Gastroesophageal sphincter (tissue), 4 donors: ENCODE measurements at regions not wholly inside any gene's neighbourhood (a gene's known extent, or its start where the extent isn't known, plus 50 kb on each side); places are given as distances from the start of the nearest gene placed in this dataset.

Experiments used
- ATAC-seq: fragments of 150-250 bp; one replicate; pipeline ENCODE4 v1.9.1; 2016; ENCODE audit warnings: mild to moderate bottlenecking, moderate library complexity
- H3K27ac ChIP-seq, 4 donors: fragments of 200-600 bp; sonication (generic) in 3 of 4; 1 replicate in 3 of 4; 2 replicates in 1 of 4; pipeline ENCODE4 v1.5.1; 2016 to 2019
- H3K27me3 ChIP-seq: fragments of 200-600 bp; sonication (generic); one replicate; pipeline ENCODE4 v1.5.1; 2019
- H3K36me3 ChIP-seq, 2 donors: fragments of 200-600 bp; sonication (generic); one replicate each; pipeline ENCODE4 v1.5.1; 2019; ENCODE audit warnings: control low read depth in 1 of 2
- H3K4me1 ChIP-seq, 3 donors: fragments of 200-600 bp; sonication (generic); 1 replicate in 2 of 3; 2 replicates in 1 of 3; pipeline ENCODE4 v1.5.1; 2016 to 2019; ENCODE audit warnings: control low read depth in 2 of 3
- H3K4me3 ChIP-seq, 2 donors: fragments of 200-600 bp; sonication (generic); one replicate each; pipeline ENCODE4 v1.5.1; 2019; ENCODE audit warnings: mild to moderate bottlenecking in 1 of 2, moderate library complexity in 1 of 2
- H3K9me3 ChIP-seq, 3 donors: fragments of 200-600 bp; sonication (generic); one replicate each; pipeline ENCODE4 v1.5.1; 2017 to 2019; ENCODE audit warnings: control low read depth in 2 of 3
- EP300 ChIP-seq: sonication (generic); formaldehyde crosslinking; IDR thresholded peaks from one replicate; pipeline ENCODE4 v1.6.1; 2017; ENCODE audit warnings: antibody characterized with exemption, mild to moderate bottlenecking
- POLR2A ChIP-seq, 2 donors: fragments of 450-650 bp; IDR thresholded peaks; one replicate each; pipeline ENCODE4 v1.6.1; 2017; ENCODE audit warnings: antibody characterized with exemption in 2 of 2, mild to moderate bottlenecking in 2 of 2, moderate library complexity in 1 of 2
- POLR2AphosphoS5 ChIP-seq: sonication (generic); formaldehyde crosslinking; IDR thresholded peaks from one replicate; pipeline ENCODE4 v1.6.1; 2017; ENCODE audit warnings: antibody characterized with exemption
- WGBS, 2 donors: methylation state at CpG; one replicate each; pipeline ENCODE4 v1.1.5; 2018; ENCODE audit warnings: low coverage in 1 of 2; 5-methylcytosine and 5-hydroxymethylcytosine counted together
- TF ChIP-seq, protein P1 (sequence below), 4 experiments: fragments of 200-600 bp in 2 of 4; fragments of 450-650 bp in 2 of 4; sonication (generic) in 1 of 4; IDR thresholded peaks; one replicate each; pipeline ENCODE4 v1.5.1; 2017 to 2019; ENCODE audit warnings: antibody characterized with exemption in 4 of 4, mild to moderate bottlenecking in 2 of 4, moderate library complexity in 2 of 4

DNA sequence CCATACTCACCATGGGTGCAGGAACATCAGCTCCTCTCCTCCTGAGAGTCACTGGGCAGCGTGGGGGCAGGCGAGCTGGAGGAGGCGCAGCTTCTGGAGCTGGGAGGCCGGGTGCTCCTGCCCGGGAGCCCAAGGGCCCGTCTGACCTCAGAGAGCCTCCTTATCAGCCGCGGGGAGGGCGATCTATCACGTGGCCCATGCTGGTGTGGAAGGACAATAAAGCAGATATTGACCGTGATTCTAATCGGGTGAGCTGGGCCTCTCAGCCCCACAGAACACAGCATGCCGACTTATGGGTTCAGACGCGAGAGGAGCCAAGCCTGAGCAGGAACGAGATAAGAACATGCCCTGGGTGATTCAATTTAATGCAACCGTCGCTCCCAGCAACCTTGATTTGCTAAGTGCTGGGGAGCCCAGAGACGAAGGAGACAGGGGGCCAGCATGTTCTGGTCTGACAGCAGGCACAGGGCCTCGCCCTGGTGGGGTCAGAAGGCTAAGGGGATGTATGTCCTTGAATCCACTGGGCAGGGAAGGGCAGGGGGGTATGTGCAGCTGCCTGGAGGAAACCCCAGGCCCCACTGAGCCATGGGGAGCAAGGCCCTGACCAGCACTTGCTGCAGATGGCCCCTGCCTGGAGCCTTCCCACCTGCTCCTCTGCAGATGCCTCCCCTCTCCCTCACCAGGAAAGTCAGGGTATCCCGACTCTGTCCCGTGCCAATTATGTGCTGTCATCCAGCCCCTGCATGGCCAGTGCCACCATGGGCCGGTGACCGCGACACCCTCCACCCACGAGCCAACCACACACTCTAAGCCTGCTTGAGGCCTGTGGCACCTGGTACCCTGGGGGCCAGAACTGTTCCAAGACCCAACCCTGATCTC lies 95.3 kb upstream of the RET start:
- Histone ChIP-seq H3K4me3 (no peak overlapping the region), H3K27me3 (no peaks in the 10 kb centered on the region), H3K27ac (no peak overlapping the region), H3K9me3 (no peaks in the 10 kb centered on the region), H3K4me1 (no peaks in the 10 kb centered on the region), H3K36me3 (no peaks in the 10 kb centered on the region)
- ATAC-seq, result no peak
- WGBS, 2 donors, result 73 to 85% methylated on average over 6 to 9 of the region's 26 CpGs
- TF ChIP-seq POLR2AphosphoS5 (no peak), EP300 (no peak), POLR2A (IDR thresholded peaks at IDR 0.05) (no peak)
- TF ChIP-seq, protein P1, sequence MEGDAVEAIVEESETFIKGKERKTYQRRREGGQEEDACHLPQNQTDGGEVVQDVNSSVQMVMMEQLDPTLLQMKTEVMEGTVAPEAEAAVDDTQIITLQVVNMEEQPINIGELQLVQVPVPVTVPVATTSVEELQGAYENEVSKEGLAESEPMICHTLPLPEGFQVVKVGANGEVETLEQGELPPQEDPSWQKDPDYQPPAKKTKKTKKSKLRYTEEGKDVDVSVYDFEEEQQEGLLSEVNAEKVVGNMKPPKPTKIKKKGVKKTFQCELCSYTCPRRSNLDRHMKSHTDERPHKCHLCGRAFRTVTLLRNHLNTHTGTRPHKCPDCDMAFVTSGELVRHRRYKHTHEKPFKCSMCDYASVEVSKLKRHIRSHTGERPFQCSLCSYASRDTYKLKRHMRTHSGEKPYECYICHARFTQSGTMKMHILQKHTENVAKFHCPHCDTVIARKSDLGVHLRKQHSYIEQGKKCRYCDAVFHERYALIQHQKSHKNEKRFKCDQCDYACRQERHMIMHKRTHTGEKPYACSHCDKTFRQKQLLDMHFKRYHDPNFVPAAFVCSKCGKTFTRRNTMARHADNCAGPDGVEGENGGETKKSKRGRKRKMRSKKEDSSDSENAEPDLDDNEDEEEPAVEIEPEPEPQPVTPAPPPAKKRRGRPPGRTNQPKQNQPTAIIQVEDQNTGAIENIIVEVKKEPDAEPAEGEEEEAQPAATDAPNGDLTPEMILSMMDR (IDR thresholded peaks at IDR 0.05), result no peak

DNA sequence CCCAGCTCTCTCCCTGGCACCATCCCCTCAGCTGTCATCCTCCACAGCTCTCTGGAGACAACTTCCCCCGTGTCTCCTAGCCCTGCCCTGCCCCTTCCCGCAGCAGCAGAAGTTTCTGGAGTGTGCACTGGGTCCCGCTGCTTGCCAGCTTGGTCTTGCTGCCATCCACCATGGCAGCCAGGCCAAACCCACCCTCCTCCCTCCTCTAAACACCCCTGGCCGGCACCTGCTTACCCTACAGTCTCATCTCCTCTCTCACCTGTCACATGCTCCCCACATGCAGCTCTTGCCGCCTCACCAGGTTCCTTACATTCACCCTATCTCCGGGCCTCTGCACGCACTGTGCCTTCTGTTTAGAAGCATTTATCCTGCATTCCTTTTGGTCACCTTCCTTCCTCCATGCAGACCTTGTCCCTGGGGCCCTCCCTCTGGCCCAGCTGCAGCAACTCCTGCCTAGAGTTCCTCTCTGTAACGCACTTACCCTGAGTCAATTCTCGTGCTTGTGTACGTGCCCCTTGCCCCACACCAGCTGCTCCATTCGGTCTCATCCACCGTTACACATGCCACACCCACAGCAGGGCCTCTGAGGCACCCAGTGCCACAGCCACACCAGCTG lies 93.9 kb upstream of the RET start:
- Histone ChIP-seq H3K36me3 (no peaks in the 10 kb centered on the region), H3K9me3 (no peaks in the 10 kb centered on the region), H3K27ac (no peak overlapping the region), H3K4me1 (no peaks in the 10 kb centered on the region), H3K4me3 (no peak overlapping the region), H3K27me3 (no peaks in the 10 kb centered on the region)
- TF ChIP-seq, protein P1 (IDR thresholded peaks at IDR 0.05), result no peak
- TF ChIP-seq POLR2AphosphoS5, result no peak
- TF ChIP-seq POLR2A (IDR thresholded peaks at IDR 0.05), result no peak
- TF ChIP-seq EP300, result no peak
- 53 to 74% methylated on average over 8 to 12 of the region's 12 CpGs for WGBS, 2 donors
- ATAC-seq, result no peak

DNA sequence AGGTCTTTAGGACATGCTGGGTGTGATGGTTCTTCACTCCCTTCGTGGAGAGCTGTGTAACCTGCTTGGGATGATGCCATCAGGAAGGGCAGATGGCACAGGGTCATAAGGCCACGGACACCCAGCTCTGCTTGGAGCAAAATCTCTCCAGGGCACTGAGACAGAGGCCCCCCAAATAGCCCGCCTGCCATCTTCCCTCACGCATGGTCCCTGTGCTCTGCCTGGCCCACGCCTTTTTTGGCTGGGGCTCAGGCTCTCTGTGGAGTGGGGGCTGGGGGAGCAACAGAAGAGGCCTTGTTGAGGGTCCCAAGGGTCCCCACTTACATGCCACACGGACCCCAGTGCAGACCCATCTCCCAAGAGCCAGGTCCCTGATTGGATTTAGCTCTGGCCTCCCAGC lies 93.3 kb upstream of the RET start:
- no peak for TF ChIP-seq POLR2AphosphoS5
- TF ChIP-seq, protein P1 (IDR thresholded peaks at IDR 0.05), result no peak
- TF ChIP-seq EP300, result no peak
- no peak for TF ChIP-seq POLR2A (IDR thresholded peaks at IDR 0.05)
- H3K27ac ChIP-seq, result no peak overlapping the region
- no peak for ATAC-seq

DNA sequence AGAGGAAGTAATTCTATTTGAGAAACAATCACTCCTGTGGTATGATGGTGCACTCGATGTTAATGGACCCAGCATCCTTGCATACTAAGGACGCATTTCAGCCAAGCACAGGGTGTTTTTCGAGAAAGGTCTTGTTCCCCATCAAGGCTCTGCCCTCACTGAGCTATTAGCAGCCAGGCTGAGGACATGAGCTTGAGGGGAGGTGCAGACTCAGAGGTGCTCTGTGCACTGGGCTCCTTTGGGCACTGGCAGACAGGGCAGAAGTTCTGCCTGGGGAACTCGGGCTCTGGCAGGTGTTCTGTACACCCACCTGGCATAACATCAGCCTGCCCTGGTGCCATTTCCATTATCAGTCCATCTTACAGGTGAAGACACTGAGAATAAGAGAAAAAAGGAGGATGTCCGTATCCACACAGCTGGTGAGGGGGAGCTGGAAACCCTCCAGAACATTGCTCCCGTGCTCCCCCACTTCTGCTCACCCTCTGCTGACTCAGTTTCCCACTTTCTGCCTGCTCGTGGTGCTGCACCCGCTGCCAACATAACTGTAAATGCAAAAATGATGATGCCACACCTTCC lies 92.7 kb upstream of the RET start:
- no peaks in the 10 kb centered on the region for H3K4me1 ChIP-seq
- 71 to 73% methylated on average over 4 of the region's 8 CpGs for WGBS, 2 donors
- ATAC-seq, result no peak
- H3K4me3 ChIP-seq, result no peak overlapping the region
- no peaks in the 10 kb centered on the region for H3K9me3 ChIP-seq
- TF ChIP-seq, protein P1 (IDR thresholded peaks at IDR 0.05), result no peak
- TF ChIP-seq POLR2A (IDR thresholded peaks at IDR 0.05), result no peak
- TF ChIP-seq POLR2AphosphoS5, result no peak
- TF ChIP-seq EP300, result no peak
- H3K27ac ChIP-seq, result no peak overlapping the region
- H3K27me3 ChIP-seq, result no peaks in the 10 kb centered on the region
- no peaks in the 10 kb centered on the region for H3K36me3 ChIP-seq

More for the DNA sequence above, 93.3 kb upstream of the RET start:
- no peaks in the 10 kb centered on the region for H3K9me3 ChIP-seq
- no peaks in the 10 kb centered on the region for H3K4me1 ChIP-seq
- WGBS, 2 donors, result 0% methylated on average over 1 of the region's 6 CpGs; no CpG with 5 or more reads in 1 of the 2 donors
- H3K4me3 ChIP-seq, result no peak overlapping the region
- no peaks in the 10 kb centered on the region for H3K27me3 ChIP-seq
- H3K36me3 ChIP-seq, result no peaks in the 10 kb centered on the region
